Anterior cingulate cortex (tissue), 58 donors: ENCODE measurements at regions not wholly inside any gene's neighbourhood (a gene's known extent, or its start where the extent isn't known, plus 50 kb on each side); places are given as distances from the start of the nearest gene placed in this dataset.

Experiments
- DNase-seq, 58 donors: peaks; one replicate each; lab custom pipeline; 2025; lab: John Stamatoyannopoulos, UW

DNA sequence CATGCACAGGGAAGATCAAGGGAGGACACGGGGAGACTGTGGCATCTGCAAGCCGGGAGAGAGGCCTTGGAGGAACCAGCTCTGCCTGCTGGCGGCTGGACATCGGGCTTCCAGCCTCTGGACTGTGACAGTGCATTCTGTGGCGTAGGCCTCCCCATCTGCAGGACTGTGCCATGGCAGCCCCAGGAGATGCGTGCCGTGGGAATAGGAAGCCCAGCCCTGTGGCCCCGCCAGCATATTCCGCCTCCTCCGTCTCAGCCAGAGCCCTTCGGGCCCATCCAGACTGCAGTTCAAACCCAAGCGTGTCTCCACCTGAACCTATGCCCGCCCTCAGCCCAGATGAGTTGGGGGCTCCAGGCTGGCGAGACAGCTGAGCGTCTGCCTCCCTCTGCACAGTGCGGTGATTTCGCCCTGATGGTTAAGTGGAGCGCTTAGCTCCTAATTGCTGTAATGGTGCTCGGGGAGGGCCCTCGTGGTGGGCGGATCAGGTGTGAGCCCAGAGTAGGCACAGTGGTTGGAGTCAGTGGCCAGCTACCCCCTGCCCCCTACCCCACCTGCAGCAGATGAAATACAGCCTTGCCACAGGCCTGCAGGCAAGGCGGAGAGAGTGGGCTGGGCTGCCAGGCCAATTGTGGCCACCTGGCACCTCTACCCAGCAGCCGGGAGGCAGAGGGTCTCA is 133.9 kb downstream of the HMX1 start:
- no peak for DNase-seq

DNA sequence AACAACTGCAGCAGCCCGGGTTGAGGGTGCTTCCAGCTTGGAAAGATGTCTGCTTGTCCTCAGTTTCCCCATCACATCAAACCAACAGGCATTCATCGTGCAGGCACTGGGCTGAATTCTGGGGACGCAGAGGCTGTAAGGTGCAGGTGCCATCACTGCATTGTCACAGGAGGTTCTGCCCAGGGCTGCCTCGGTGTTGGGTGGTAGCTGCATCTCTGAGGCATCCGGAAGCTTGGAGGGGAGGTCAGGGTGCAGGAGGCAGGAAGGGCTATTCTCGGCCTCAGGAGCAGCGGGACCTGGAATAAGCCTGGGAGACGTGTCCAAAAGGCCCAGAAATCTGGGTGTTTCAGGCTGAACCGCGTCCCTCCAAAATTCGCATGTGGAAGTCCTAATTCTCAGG is 134.6 kb downstream of the HMX1 start:
- no peak for DNase-seq

DNA sequence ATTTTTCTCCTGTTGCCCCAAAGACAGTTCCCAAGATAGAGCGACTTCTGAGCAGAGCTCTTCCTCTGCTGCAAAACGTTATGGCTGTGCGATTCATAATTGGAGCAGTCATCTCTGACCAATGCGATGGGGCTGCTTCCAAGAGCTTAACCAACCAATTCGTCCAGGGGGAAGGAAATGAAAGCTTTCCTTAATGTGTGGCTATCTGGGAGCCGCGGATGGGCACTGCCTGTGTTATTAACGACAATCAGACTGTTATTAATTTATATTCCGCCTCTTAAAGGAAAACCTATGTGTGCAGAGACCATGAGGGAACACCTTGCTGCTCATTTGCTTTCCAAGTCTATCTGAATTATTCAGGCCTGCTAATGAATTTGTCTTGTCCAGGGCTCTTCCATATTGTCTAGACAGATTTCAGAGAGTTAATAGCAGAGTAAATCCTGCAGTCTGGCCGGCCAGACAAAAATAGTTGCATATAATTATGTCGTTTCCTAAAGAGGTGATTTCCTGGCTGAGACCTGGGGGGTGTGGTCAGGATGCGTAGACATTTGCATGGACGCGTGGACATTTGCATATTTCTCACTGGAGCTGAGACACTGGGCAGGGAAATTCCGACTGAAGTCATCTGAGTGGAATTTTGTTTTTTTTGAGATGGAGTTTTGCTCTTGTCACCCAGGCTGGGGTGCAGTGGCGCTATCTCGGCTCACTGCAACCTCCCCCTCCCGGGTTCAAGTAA is 135.4 kb downstream of the HMX1 start:
- DNase-seq: no peak

DNA sequence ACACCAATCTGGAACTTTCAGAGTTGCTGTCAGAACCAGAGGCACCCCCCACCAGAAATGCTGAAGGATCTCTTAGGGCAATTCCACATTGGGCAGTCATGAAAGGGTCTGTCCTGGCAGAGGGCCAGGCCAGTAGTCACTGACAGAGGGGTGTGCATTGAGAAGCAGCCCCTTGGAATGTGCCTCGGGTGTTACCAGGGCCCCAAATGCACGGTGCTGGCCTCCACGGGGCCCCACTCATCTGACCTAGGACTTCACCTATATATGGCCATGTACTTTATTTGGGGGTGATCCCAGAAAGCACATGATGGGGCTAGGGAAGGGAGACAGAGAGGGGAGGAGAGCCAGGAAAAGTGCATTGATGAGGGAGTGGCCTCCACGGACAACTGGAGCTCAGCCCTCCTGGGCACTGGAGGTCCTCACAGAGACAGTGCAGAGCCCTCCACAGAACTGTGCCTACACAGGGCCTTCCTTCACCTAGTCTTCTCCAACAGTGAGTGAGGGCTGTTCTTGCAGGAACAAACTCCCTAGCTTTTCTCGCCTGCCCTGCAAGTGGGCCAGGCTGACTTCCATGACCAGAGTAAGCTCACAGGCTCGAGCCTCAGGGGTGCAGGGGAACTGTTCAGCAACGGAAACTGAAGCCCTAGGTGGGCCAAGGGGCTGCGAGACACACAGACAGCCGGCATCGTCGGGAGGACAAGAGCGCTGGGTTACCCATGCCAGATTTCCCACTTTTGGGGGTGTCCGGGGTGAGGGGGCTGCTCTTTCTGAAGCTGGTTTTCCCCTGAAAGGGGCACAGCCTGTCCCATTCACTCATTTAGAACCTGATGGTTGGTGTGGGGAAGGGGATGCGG is 136.2 kb downstream of the HMX1 start:
- DNase-seq: no peak

DNA sequence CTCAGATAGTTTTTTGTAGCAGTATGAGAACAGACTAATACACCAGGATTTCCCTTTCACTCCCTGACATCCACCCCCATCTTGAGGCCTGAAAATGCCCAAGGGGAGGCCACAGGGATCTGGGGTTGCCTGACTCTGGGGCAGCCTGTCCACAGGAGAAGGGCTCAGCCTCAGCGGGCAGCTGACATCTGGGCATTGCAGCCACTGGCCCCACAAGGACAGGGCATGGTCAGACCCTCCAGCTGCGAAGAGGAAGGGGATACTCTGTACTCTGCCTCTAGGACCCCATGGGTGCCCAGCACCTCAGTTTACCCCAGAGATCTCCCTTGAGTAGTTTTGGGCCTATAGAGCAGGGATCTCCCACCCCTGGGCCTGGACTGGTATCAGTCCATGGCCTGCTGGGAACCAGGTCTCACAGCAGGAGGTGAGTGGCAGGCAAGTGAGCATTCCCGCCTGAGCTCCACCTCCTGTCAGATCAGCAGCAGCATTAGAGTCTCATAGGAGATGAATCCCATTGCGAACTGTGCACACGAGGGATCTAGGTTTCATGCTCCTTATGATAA is 138.9 kb downstream of the HMX1 start:
- DNase-seq: no peak

DNA sequence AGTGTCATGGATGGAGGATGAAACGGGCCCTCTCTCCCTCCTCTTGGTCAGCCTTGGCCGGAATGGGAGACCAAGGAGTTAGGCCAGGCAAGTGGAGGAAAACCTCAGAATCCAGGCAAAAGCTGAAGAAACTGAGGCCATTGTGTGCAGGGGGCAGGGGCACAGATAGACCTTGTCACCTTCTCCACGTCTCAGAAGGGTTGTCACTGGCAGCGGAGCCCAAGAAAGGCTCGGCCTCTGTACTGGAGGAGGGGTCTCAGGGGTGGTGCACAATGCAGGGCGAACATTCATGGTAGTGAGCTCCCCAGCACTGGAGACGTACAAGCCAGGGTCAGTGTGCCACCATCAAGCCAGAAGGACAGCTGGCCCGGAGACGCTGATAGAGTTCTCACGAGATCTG is 139.5 kb downstream of the CPZ start:
- DNase-seq: no peak

DNA sequence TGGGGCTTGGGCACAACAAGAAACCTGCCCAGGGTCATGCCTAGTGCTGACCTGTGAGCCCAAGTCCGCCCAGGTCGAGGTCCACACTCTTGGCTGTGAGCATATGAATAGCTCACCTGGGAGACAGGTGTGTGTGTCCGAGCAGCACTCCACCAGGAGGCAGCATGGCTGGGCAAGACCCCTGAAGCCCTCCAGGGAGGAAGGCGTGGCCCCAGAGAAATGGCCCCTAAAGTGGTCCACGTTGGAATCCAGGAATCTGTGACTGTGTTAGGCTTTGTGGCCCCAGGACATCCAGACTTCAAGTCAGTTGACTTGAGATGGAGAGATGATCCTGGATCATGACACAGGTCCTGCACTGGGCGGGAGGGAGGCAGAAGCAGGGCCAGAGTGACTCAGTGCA is 138.8 kb downstream of the CPZ start:
- no peak for DNase-seq

DNA sequence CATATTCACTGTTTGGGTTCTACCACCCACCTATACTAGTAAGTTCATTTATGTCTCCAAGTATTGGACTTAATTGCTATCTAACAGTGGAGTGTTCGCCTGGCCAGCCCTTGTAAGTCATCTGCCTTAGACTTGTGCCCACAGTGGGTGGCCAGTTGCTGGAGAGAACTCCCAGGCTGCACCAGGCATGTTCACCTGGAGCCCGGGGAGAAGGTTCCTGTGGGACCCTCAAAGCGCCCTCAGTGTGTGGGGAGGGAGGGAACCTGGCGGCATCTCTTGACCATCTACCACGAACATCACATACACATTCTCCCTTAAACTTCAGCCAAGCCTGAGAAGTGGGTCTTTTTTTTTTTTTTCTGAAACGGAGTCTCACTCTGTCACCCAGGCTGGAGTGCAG is 138.1 kb downstream of the CPZ start:
- DNase-seq: no peak

DNA sequence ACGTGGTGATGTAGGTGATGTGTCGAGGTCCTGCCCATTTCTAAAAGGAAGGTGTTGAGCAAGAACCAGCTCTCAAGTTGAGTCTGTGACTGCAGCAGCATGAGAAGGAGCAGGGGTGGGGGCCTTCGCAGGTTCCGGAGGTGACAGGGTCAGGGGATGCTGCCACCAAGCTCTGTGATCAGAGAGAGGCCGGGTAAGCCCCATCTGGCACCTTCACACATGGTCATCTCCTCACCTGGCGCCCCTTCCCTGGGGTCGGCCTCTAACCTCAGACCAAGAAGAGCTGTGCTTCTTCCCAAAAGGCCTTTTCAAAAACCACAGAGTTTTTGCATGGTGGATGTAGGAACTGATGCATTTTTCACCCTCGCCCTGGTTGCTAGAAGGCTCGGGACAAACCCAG is 137.6 kb downstream of the CPZ start:
- no peak for DNase-seq

DNA sequence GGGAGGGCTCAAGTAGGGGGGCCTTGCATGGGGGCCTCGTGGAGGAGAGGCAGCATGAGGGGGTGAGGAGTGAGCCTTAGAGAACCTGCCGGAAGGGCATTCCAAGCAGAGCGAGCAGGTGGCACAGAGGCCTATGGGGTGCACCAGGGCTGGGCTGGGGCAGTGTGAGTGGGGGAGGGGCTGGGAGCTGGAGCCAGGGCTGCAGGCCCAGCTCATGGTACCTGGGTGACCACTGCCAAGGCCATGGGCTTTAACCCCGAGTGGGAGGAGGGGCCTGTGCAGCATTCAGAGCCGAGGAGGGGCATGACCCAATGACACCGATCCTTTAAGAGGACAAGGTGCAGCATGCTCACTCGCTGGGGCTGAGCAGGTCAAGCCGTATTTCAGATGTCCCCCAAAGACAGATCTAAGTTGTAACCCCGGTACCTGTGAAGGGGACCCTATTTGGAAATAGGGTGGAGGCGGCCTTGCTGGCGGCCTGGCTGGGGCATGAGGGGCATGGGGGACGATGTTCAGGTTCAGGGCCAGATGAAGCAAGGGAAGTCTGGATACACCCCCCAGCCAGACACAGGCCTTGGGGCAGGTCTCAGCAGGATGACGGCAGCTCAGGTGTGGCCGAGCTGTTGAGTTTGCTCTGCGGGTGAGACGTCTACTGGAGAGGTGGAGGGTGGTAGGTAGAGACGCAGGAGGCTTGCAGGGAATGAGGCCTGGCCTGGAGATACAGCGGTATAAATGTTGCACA is 137.0 kb downstream of the CPZ start:
- DNase-seq: no peak

DNA sequence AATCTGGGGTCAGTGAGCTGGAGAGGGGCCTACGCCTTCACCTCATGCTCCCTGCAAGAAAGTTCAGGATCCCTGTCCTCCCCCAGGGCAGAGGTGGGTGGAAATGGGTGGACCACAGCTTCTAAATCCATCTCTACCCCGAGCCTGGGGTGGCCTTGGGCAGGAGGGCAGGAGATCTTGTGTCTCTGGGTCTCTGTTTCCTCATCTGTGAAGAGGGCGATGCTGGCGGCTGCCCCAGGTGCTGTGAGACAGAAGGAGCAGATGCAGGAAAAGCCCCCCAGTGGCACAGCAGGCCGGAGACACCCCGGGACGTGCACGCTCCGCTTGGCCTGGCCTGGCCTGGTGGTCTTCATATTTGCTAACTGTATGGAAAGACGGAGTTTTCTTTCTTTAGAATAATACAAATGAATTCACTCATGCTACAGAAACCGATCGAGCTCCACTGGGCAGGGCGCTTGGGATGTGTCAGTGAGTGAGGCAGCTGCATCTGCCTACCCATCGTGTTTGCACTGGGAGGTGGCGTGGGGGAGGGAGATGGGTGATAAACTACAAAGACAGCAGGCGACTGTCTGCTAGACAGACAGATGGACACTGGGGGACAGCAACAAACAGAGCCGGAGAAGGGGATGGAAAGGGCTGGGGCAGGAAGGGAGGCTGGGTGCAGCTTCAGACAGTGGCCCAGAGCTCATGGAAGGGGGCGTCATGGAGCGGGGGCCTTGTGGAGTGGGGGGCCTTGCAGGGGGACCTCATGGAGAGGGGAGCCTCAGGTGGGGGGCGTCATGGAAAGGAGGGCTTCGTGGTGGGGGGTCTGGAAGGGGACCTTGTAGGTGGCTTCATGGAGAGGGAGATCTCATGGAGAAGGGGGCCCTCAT is 136.2 kb downstream of the CPZ start:
- DNase-seq: no peak

DNA sequence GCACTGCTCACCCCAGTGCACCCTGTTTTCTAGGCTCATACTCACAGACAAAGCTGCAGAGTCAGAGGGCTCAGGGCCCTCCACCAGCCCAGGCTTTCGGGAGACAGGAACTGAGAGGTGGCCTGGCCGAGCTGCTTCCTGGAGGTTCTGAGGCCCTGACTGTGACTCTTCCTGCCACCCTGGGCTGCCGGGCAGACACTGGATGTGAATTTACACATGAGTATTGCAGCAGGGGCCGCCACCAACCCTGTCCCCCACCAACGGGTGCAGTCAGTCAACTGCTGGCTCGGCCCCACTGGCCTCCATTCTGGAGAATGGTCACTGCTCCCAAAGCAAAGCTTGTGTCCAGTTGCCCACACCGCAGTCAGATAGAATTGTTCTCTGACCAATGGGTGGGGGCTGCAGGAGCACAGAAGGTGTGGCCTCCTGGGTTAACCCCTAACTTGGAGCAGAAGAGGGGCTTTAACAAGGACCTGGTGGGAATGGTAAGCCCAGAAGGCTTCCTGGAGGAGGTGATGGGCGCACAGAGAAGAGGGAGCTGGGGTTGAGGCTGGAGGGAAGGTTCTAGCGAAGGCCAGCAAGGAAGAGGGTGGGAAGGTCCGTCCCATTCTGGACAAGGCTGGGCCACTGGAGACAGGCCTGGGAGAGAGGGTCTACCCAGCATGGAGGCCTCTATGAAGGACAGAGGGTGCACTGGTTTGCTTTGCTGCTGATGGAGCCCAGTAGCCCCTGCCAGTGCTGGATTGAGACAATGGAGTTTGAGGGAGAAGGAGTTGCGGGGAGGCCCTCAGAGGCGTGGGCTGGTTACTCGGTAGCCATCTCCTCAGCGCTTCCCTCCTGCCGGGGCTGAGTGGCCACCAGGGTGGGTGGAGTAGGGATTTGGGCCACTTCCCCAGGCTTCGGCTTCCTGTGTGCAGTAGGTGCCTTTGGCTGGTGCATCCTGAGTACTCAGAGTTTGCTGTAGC is 135.3 kb downstream of the CPZ start:
- no peak for DNase-seq

DNA sequence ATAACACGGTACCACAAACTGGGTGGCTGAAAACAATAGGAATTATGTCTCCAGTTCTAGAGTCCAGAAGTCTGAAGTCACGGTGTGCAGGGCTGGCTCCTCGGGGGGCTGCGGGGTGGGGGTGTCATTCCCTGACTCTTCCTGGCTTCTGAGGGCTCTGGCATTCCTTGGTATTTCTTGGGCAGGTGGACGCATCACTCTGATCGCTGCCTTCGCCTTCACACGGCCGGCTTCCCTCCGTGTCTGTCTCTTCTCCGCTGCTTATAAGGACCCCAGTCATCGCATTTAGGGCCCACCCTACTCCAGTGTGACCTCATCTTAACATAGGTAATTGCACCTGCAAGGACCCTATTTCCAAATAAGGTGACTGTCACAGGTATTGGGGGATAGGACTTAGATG is 134.6 kb downstream of the CPZ start:
- DNase-seq: no peak

DNA sequence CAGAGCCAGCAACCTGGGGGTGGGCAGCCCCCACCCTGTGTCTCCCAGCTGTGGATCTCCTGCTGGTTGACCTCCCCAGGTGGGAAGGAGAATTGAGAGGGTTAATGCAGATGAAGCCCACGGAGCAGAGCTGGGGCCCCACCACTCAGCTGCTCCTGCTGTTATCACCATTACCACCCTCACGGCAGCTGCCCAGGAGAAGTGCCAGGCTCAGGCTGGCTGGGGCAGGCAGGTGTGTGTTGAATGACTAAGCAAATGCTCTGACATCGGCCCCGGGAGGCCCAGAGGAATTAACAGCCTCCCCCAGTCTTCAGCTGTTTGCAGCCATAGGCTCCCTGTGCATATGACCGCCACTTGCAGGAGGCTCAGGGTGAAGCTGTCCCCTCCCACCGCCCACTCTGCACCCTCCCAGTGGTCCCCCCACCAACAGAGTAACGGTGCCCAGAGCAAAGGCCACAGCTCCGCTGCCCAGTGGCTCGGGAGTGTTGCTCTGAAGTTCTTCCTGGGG is 133.8 kb downstream of the CPZ start:
- DNase-seq: no peak

DNA sequence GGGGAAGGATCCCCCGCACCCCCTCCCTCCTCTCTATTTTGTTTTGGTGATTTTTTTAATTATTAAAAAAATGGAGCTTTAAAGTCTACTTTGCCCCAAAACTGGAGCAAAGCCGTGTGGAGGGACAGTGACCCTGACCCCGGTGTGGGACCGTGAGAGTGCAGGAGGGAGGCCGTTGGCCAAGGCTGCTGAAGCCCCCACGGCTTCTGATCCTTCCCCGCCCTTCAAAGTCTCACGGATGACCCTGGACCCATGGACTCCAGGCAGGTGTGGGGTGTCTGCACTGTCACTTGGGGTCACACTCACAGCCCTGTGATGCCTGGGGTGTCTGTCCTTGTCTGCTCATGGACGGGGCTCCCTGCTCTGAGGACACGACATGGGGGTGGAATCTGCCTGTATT is 133.3 kb downstream of the CPZ start:
- no peak for DNase-seq

DNA sequence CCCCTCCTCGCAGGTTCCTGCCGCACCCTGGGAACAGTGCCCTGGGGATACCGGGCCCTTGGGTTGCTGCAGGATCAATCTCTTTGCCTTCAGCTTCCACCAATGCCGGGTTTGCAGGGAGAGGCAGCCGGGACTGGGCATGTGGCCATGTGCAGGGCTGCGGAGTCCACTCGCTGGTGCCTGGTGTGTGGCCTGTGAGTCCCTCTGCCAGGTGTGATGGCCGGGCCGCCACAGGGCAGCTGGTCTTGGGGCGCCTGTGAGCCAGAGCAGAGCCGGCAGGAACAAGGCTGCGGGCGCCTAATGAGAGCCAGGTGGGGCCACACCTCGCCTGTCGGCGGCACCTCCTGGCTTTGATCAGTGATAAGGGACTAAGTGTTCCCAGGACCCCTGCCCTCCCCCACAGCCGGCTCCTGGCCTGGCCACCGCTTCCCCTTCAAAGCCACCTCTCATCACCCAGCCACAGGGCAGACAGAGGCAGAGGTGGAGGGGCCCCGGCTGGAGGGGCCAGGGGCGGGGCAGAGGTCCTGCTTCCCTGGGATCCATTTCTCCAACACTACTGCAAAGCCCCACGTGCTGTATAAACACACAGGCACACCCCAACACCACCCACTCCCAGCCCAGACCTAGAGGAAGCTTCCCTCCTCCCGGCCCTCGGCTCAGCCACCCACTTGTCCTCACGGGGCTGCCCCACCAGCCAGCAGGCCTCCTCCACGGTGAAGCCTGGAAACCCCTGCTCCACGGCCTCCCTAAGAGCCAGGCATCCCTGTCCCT is 132.7 kb downstream of the CPZ start:
- DNase-seq: no peak

DNA sequence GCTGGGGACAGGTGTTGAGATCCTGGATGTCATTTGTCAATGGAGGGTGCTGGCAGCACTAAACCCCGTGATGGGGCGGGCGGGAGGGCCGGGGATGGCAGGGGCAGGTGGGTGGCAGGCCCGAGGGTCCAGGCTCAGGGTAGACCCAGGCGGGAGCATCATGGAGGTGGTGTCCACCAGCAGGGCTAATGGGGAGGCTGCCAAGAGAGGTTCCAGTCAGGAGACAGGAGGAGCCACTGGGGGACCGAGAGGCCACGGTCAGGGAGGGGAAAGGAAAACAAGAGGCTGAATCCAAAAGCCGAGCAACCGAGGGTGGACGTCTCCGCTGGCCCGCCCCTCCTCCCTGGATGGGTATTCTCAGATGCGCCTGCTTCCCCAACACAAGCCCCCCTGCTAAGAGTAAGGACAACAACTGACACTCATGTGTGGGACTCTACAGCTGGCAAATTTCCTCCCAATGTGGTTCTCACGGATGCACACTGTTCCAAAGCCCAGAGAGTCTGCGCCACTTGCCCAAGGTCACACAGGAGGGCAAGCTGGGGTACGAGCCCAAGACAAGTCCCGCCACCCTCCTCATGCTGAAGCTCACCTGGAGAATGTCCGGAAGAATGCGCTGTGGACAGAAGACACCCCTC is 132.0 kb downstream of the CPZ start:
- DNase-seq: no peak
